CD1c-positive myeloid dendritic cell (primary cell): ENCODE measurements at regions not wholly inside any gene's neighbourhood (a gene's known extent, or its start where the extent isn't known, plus 50 kb on each side); places are given as distances from the start of the nearest gene placed in this dataset.
A peak's percentile ranks its signal among the peaks of the same experiment; 100 is the strongest.

ENCODE experiments used
- DNase-seq: peaks from one replicate; pipeline ENCODE4 v3.0.0-alpha.2; 2016; ENCODE audit errors: extremely low spot score

DNA sequence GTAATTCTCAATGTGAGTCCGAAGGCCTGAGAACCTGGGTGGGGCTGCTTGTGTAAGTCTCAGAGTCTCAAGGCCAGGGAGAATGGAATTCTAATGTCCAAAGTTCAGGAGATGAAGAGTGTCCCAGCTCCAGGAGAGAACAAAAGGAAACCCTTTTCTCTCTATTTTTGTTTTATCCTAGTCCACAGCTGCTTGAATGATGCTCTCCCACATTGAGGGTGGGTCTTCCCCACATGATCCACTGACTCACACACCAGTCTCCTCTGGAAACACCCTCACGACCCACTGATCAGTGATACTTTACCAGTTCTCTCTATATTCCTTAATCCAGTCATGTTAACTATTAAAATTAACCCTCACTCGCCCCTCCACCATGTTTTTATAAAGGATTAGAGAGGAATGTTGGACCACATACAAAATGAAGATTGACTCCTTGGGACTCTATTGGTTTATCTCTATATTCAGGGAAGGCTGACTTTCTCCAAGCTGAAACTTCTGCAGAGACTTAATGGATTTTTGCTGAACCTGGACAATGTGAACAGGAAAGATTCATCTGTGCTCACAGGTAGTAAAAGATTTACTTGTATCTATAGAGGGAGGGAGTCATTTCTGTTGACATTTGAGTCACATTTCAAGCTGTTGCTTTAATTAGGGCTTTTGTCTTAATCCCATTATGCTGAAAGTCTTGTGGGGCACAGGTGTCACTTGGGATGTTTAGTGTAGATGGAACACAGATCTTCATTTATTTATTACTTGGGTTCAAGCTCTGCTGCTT lies 1061.0 kb upstream of the TMEM132C start:
- no peak for DNase-seq

DNA sequence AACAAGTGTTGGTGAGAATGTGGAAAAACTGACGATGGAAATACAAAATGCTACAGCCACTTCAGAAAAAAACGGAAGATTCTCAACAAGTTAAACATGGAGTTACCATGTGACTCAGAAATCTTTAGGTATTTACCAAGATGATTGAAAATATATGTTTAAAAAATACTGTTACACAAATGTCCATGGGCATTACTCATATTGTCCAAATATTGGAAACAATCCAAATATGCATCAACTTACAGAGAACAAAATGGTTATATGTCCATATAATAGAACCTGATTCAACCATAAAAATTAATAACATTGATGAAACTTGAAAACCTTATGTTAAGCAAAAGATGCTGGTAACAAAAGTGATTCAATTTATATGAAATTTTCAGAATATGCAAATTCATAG lies 1057.7 kb upstream of the TMEM132C start:
- DNase-seq, result no peak

DNA sequence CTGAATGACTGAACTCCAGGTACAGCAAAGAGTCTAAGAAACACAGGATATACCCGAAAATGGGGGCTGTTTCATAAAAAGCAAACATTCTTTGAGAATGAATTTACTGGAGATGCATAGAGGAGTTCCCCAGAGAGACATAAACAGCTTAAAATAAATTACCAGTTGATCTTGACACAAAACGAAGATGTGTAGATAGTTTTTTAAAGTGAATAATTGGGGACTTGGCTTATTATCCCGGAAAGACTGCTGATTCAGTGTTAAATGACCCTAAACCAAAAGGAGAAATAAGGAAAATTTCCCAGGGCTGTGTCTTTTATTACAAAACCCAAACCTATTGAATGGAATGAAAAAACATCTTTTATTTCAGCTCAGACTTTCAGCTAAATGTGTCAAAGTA lies 1052.8 kb upstream of the TMEM132C start:
- DNase-seq, result no peak

DNA sequence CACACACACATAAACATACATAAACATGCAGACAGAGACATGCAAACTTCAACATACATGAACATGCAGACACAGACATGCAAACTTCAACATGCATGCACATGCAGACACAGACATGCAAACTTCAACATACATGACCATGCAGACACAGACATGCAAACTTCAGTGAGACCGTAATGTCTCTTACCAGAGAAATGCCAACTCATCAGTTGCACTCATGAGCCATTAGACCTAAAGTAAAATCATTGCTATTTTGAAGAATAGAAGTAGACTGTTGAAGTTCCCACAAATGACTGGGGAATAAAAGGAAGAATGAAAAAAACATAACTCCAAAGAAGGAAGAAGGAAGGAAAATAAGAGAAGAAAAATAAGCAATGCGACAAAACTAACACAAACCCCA lies 1044.0 kb upstream of the TMEM132C start:
- DNase-seq, result no peak

DNA sequence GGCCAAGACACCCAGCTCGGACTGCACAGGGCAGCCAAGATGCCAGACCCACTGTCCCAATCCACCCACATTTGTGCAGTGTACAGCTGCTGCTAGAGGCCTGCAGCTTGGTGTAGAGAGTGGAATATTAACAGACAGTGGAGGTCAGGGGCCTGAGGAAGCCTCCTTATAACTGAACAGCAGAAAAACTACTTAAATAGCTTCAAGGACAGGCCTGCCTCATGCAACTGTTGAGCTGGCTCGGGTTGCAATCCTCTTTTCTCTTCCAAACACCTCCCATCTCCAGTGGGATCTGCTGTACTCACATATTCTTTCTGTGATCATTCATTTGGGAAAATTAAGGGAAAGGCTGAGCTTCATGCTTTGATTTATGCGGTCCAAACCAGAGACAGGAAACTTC lies 1043.2 kb upstream of the TMEM132C start:
- DNase-seq, result no peak

DNA sequence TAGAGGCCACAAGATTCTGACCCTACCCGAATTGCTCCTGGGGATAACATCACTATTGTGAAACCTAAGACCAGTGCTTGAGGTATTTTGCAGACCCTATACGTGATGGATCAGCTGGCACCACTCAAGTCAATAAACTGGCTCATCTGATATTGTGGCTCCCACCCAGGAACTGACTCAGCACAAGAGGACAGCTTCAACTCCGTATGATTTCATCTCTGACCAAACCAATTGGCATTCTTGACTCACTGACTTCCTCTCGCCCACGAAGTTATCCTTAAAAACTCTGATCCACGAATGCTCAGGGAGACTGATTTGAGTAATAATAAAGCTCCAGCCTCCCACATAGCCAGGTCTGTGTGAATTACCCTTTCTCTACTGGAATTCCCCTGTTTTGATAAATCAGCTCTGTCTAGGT lies 1036.1 kb upstream of the TMEM132C start:
- no peak for DNase-seq

DNA sequence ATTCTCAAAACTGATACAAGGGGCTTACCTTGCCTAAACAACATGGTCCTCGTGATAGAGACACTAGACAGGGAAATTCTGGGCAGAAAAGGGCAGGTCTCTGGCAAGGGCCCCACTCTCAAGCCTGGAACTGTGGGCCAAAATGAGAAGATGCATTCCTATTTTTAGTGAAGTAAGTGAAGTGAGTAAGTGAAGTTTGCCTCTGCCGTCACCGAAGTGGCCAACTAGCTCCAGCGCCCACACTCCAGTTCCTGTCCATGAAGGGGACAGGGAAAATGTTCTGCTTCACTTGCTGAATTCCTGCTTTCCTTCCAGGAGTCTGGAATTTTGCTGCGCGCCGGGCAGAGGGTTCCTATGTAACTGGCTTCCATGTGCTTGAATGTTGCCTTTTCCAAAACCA lies 1035.6 kb upstream of the TMEM132C start:
- DNase-seq, result no peak

DNA sequence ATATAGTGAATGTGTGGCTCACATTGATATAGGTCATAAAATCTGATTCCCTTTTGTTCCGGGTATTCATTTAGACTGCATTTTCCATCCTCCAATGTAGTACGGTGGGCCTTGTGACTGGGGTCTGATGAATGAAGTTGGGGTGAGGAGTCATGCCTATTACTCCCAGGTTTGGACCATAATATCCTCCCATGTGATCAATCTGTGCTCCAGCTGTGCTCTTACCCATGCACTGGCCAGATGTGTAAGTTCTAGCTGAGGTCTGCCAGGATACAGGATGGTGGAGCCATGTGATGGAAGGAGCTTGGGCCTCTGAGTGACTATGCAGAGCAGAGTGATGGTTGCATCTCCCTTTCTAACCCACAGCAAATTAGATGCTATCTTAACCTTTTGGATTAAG lies 1034.0 kb upstream of the TMEM132C start:
- DNase-seq, result no peak

DNA sequence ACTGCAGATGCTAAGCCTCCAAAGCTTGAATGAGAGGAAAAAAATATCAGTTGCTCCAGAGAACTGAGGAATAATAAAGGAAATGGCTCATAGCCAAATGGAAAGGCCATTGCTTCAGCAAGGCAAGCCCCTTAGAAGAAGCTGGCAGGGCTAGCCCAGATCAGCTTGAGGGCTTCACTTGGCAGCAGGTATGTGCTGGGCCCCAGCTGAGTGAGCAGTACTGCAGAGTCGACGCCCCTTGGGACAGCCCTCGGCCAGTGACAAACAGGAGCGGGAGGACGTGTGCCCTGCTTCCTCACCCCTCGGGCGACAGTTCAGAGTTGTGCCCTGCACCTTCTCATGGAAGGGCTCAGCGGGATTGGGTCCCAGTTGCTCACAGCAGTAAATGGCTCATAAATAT lies 1031.2 kb upstream of the TMEM132C start:
- no peak for DNase-seq

DNA sequence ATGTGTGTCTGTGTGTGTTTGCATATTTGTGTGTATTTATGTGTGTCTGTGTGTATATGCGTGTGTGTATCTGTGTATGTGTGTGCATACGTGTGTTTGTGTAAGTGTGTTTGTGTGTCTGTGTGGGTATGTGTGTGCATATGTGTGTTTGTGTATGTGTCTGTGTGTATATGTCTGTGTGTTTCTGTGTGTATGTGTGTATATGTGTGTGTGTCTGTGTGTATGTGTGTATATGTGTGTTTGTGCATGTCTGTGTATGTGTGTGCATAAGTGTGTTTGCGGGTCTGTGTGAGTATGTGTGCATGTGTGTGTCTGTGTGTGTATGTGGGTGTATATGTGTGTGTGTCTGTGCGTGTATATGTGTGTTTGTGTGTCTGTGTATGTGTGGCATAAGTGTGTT lies 1030.5 kb upstream of the TMEM132C start:
- no peak for DNase-seq

DNA sequence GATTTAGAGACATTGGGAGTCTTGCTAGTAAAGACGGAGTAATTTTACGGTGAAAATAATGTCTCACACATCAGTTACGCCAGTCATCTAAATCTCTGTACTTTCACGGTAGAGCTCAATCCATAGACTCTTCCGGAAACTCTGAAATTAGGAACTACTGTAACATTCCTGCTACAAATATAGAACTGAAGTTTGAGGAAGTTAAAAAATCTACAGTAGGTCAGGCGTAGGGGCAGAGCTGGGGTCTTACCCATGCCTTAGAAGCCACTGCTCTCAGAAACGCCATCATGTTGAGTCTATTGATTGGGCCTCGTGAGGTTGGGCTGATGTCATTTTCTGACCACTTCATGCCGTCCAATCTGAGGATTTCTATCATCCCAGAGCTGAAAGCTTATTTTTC lies 1029.8 kb upstream of the TMEM132C start:
- peak; percentile 8 for DNase-seq

DNA sequence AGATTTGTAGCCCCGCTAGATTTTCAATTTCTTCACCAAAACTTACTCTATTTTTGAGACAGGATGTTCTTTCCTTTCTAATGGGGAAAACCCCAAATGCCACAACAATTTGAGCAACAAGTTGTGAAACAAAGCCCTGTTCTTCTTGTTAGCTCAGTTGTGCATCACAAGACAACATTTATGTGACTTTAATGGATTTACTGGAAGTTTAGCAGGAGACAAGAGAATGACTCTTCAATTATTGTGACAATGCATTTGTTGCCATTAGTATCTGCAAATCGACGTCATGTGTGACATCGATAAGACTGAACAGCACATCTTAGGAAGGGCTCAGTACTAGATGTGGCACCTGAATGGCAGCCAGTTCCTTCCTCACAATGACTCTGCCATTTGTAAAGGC lies 1028.9 kb upstream of the TMEM132C start:
- DNase-seq, result no peak

DNA sequence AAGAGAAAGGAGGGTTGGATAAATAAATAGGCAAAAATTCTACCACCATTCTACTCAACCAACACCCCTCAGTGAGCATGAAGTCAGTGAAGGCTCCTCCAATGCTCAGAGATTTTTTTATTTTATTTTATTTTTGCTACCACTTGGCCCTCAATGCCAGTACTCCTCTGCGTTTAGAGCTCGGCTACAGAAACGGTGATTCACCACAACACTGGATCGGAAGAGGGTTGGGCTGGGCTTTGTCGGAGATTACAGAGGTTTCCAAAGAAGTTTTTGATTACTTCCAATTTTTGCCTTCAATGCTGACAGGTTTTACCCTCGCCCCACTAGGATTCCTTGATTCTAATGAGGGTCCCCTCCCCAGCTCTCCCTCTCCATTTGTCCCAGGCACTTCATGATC lies 1027.2 kb upstream of the TMEM132C start:
- no peak for DNase-seq

DNA sequence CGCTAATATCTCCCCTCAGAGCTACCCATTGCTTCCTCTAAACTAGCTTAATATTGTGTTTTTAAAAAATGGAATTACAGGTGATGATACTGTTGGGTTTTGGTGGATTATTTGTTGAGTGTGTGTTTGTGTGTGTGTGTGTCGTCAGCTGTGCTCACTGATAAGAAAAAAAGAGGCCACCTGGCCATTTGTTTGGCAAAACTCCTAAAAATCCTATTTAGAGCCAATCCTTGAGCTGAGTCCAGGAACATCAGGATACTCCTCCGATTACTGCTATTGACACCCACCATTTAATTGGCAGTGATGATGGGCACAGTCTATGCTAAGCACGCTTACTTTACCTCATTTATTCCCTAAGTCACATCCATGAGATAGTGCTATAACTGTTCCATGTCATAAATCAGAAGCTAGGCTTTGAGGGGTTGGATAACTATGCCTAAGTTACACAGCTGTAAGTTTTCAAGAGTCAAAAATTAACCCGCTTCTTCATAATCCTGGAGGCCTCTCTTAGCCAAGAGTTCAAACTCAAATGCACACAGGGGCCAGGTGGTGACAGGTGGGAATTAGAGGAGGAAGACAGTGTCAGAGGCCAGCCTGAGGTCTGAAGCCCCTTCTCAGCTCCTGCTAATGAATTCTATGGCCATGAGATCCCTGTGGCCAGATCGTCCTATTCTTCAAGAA lies 1026.6 kb upstream of the TMEM132C start:
- DNase-seq, result no peak

DNA sequence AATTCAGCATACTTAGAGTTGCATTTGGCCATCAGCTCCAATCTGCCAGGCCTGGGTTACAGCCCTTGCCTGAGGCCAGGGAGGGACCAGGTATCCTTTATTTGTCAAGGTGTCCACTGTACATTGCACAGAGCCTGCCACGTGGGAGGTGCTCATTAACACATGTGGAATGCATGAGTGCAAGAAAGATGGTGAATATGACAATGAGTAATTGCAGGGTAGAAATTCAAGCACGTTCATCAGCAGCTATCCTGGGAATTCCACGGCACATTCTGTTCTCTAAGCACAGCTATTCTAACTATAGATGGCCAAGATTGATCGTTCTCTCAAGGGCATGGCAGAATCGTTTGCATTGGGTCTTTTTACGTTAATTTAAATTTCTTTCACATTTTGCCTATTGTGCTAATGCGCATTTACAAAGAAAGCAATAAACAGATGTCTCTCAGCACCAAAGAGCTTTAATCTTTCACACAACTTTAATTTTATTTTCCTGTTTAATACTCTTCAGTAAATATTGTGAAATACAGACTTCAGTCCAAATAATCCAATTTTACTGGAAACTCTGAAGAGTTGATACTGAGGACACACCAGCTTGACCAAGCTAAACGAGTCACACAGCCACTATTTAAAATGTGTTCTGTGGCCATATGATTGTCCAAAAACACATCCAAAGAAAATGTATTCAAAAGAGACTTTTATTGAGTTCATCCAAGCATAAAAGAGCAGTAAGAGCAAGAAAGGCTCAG lies 1025.7 kb upstream of the TMEM132C start:
- DNase-seq, result no peak

DNA sequence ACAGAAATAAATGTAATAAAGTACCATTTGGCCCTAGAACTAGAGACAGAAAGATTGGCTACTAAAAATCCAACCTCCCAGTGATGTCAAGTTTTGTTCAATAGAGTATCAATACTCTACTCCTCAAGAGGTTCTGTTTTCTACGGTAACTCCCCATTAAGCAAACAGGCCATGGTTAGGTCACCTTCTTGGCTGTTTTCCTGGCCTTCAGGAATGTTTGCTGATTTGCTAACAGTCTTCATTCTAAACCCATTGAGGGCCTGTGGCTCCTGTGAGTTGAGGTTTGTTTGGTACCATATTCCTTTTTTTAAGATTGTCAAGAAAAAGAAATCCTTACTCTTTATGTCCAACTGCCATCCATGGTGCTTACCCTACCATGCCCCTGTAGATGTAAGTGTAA lies 1022.0 kb upstream of the TMEM132C start:
- DNase-seq, result no peak

DNA sequence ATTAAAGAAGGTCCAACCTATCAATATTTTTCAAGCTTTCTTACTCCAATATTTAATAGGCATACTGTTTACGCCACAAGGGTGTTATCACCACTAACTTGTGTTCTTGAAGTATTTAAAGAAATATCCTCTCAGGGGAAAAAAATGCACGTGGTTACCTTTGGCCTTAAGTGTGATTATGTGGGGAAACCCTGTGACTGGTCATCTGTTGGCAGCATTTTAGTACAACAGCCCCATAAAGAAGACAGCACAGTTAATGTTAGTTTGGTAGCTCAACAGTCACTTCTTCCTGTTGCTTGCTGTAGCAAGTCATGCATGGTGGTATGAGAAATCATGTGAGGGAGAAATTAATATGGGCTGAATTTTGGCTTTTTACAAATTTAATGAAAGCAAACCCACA lies 1021.5 kb upstream of the TMEM132C start:
- DNase-seq, result no peak

DNA sequence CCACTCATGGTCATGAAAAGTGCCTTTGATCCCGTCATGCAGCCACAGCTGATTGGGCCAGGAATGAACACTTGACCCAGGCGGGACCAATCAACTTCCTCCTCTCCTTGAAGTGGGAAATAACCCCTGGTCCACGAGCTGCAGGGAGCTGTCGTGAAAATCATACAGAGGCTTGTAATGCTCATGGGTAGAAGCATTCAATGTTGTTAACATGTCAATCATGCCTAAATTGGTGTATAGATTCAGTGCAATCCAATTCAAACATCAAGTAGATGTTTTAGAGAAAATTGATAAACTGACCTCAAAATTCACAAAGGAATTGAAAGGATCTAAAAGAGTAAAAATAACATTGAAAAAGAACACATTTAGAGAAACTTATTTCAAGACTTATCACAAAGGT lies 1019.0 kb upstream of the TMEM132C start:
- no peak for DNase-seq

DNA sequence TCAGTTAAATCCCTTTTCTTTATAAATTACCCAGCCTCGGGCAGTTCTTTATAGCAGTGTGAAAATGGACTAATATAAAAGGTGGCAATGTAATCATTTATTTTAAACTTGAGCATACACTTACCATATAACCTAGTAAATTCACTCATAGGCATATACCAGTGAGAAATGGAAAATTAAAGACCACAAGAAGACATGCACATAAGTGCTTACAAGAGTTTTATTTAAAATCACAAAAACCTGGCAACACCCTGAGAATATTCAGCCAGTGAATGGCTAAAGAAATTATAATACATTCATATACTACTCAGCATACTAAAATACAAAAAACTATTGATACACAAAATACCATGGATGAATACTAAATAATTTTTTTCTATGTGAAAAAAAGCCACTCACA lies 1017.5 kb upstream of the TMEM132C start:
- DNase-seq, result no peak

DNA sequence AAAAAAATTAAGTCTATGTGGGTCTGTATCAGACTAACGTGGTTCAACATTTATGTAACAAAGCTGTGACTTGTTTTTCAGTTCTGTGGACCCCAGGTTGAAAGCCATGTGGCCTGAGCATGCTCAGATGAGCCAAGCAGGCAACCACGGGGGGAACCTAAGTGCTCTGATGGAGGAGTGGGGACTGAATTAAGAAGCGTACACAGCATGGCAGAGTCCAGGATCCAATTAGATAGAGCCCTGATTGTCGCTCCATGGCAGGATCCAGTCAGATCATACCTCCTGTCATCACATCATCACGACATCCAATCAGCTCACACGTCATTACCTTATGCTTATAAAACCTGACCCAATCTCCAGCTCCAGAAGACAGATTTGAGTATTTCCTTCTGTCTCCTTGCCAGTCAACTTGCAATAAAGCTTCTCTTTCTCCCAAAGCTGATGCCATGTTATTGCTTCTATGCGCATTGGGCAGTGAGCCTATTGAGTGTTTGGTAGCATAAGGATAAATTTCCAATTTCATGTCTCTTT lies 1013.1 kb upstream of the TMEM132C start:
- DNase-seq, result no peak

DNA sequence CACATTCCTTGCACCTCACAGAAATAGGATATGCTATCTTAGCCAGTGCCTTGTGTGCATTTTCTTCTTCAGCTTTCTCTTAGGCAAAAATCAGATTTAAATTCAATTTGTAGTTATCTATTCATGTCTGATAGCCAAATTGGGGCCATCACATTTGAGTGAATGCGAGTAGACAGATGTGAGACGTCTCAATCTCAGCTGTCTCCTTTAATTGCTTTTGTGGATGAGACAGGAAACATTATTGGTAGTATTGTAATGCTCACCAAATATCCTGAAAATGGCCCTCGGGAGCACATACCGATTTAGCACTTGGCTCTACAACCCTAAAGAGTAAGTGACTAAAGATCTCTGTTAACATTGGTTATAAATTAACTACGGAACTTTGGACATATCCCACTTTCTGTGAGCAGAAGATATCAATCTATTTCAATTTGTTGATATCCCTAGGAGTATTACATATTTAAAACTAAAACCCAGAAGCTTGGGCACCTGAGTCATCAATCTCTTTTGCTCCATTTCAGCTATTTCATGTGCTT lies 1012.5 kb upstream of the TMEM132C start:
- DNase-seq, result no peak

DNA sequence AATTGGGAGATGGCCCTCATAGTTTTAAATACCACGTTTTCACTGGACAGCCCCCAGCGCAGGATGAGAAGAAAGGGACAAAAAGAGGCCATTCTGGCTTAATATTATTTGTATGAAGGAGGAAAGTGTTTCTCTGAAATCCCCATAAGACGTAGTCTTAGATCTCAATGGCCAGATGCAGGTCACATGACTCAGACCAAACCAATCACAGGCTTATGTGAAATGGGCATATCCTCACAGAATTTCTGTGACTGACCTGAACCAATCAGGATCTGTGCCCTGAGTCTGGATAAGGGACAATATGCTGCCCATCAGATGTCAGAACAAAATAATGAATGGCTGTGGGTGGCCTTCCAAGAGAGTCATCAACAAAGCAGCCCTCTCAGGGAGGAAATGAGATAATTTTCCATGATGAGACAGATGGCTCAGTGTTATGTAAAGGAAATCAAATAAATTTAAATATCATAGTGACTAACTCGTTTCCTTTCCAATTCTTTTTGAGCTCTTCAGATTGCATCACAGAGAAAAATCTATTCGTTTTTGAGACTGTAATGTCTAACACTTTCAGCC lies 1009.5 kb upstream of the TMEM132C start:
- DNase-seq, result no peak
